HUES48 (cell line): ENCODE measurements at regions not wholly inside any gene's neighbourhood (a gene's known extent, or its start where the extent isn't known, plus 50 kb on each side); places are given as distances from the start of the nearest gene placed in this dataset.

Experiments used
- H3K27ac ChIP-seq: one replicate; pipeline ENCODE4 v1.7.0; 2013; ENCODE audit warnings: low read depth, low read length, inconsistent platforms
- H3K27me3 ChIP-seq: 2 replicates; pipeline ENCODE4 v1.6.1; 2013; ENCODE audit warnings: mild to moderate bottlenecking, low read length; ENCODE audit not compliant: control insufficient read depth, insufficient read depth
- H3K36me3 ChIP-seq: 2 replicates; pipeline ENCODE4 v1.6.1; 2013; ENCODE audit warnings: low read length; ENCODE audit not compliant: control insufficient read depth, insufficient read depth
- H3K4me1 ChIP-seq: 2 replicates; pipeline ENCODE4 v1.6.1; 2013; ENCODE audit warnings: mild to moderate bottlenecking, low read length; ENCODE audit not compliant: control insufficient read depth, insufficient read depth
- H3K4me3 ChIP-seq: 2 replicates; pipeline ENCODE4 v1.5.1; 2013; ENCODE audit warnings: mild to moderate bottlenecking, low read depth, low read length
- H3K9ac ChIP-seq: 2 replicates; pipeline ENCODE4 v1.6.1; 2013; ENCODE audit warnings: mild to moderate bottlenecking, low read depth, low read length, moderate library complexity
- H3K9me3 ChIP-seq: 2 replicates; pipeline ENCODE4 v1.6.1; 2013; ENCODE audit warnings: low read length; ENCODE audit not compliant: control insufficient read depth, insufficient read depth

GRCh38 chr5:174271316-174271715 lies 225.8 kb downstream of the NSG2 start:
- H3K9me3 ChIP-seq, result no peaks in the 10 kb centered on the region
- H3K27me3 ChIP-seq, result no peaks in the 10 kb centered on the region
- H3K4me3 ChIP-seq, result no peak overlapping the region
- no peaks in the 10 kb centered on the region for H3K36me3 ChIP-seq
- no peak overlapping the region for H3K9ac ChIP-seq
- no peak overlapping the region for H3K27ac ChIP-seq
- no peaks in the 10 kb centered on the region for H3K4me1 ChIP-seq

GRCh38 chr5:174272671-174273070 lies 227.2 kb downstream of the NSG2 start:
- Histone ChIP-seq H3K9ac (no peak overlapping the region), H3K4me1 (no peaks in the 10 kb centered on the region), H3K9me3 (no peaks in the 10 kb centered on the region), H3K27me3 (no peaks in the 10 kb centered on the region), H3K4me3 (no peak overlapping the region), H3K36me3 (no peaks in the 10 kb centered on the region), H3K27ac (no peak overlapping the region)

GRCh38 chr5:174273325-174273724 lies 227.8 kb downstream of the NSG2 start:
- H3K4me1 ChIP-seq, result no peaks in the 10 kb centered on the region
- no peaks in the 10 kb centered on the region for H3K9me3 ChIP-seq
- no peak overlapping the region for H3K27ac ChIP-seq
- no peak overlapping the region for H3K4me3 ChIP-seq
- H3K36me3 ChIP-seq, result no peaks in the 10 kb centered on the region
- H3K9ac ChIP-seq, result no peak overlapping the region
- H3K27me3 ChIP-seq, result no peaks in the 10 kb centered on the region

DNA sequence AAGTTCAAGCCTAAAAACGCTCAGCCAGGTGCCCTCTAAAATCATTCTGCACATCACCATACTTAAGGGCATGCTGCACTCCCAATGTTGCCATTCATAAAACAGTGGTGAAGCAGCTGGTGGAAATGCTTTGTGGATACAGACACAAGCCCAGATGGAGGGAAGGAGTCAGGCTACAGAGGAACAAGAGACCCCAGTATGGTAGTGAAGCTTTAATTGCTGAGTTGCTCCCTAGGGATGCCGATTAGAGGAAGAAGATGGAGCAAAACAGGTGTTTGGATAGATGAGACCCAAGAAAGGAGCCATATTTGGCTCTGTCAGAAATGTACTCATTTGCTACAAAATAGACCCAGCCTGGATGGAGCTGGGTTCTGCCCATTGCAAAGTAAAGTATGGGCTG lies 230.5 kb downstream of the NSG2 start:
- no peak overlapping the region for H3K9ac ChIP-seq
- H3K27me3 ChIP-seq, result no peaks in the 10 kb centered on the region
- no peak overlapping the region for H3K4me3 ChIP-seq
- no peaks in the 10 kb centered on the region for H3K4me1 ChIP-seq
- H3K27ac ChIP-seq, result no peak overlapping the region
- no peaks in the 10 kb centered on the region for H3K36me3 ChIP-seq
- no peaks in the 10 kb centered on the region for H3K9me3 ChIP-seq

- Histone ChIP-seq H3K4me1 (no peaks in the 10 kb centered on the region), H3K9me3 (no peaks in the 10 kb centered on the region), H3K27me3 (no peaks in the 10 kb centered on the region), H3K27ac (no peak overlapping the region), H3K9ac (no peak overlapping the region), H3K36me3 (no peaks in the 10 kb centered on the region), H3K4me3 (no peak overlapping the region)
Measured at GRCh38 chr5:174281089-174281760, 235.7 kb downstream of the NSG2 start.

- Histone ChIP-seq H3K4me1 (no peaks in the 10 kb centered on the region), H3K9ac (no peak overlapping the region), H3K36me3 (no peaks in the 10 kb centered on the region), H3K27ac (no peak overlapping the region), H3K9me3 (no peaks in the 10 kb centered on the region), H3K4me3 (no peak overlapping the region), H3K27me3 (no peaks in the 10 kb centered on the region)
Measured at GRCh38 chr5:174281855-174282254, 236.3 kb downstream of the NSG2 start.

GRCh38 chr5:174282391-174282790 lies 236.9 kb downstream of the NSG2 start:
- Histone ChIP-seq H3K27me3 (no peaks in the 10 kb centered on the region), H3K9me3 (no peaks in the 10 kb centered on the region), H3K4me1 (no peaks in the 10 kb centered on the region), H3K9ac (no peak overlapping the region), H3K27ac (no peak overlapping the region), H3K4me3 (no peak overlapping the region), H3K36me3 (no peaks in the 10 kb centered on the region)

DNA sequence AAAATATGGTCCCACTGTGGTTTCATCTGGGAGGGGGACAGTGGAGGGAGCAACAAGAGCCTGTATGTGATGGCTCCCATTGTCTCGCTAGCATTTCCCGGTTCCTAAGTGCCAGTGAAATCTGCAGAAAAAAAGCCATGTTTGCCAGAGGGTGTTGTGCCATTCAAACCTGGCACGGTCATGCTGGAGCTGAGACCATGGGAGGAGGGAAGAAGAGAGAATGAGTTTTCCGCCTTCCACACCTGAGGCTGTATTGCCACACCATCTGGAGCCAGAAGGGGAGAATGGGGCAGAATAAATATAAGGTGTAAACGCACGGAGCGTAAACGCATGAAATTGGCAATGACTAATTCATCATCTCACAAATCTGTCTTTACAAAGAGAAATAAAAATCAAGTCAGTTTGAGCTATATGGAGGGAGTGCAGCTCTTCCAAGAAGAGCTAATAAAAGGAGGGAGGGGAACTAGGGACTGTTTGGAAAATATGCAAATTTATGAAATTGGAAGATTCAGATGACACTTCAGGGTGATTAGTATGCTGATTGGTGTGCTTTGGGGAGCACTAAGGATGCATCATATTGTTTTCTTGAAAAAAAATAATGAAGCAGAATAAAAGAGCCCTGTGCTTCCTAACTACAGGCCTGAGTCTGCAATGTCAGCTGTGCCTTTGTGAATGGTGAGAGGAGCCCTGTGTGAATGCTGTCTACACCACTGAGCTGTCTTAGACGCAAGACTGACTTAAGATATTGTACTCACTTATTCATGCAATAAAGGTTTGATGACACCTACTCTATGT lies 237.9 kb downstream of the NSG2 start:
- no peak overlapping the region for H3K4me3 ChIP-seq
- no peaks in the 10 kb centered on the region for H3K9me3 ChIP-seq
- H3K4me1 ChIP-seq, result no peaks in the 10 kb centered on the region
- no peaks in the 10 kb centered on the region for H3K27me3 ChIP-seq
- H3K9ac ChIP-seq, result no peak overlapping the region
- no peak overlapping the region for H3K27ac ChIP-seq
- H3K36me3 ChIP-seq, result no peaks in the 10 kb centered on the region

DNA sequence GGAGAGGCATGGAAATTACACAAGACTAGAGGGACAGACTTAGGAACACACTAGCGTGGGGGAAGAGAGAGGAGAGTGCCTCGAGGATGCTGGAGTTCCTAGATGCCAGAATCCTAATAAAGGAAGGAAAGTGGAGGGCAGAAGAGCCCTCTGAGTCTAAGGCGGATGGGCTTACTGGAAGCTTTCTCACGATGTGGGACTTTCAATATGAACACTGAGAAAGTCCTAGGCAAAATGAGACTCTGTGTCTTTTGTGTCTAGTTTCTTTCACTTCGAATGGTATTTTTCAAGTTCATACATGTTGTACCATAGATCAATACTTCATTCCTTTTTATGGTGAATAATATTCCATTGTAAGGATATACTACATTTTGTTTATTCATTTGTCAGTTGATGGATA lies 239.4 kb downstream of the NSG2 start:
- Histone ChIP-seq H3K9ac (no peak overlapping the region), H3K4me3 (no peak overlapping the region), H3K36me3 (no peaks in the 10 kb centered on the region), H3K9me3 (no peaks in the 10 kb centered on the region), H3K27ac (no peak overlapping the region), H3K27me3 (no peaks in the 10 kb centered on the region), H3K4me1 (no peaks in the 10 kb centered on the region)

- H3K27me3 ChIP-seq, result no peaks in the 10 kb centered on the region
- H3K4me3 ChIP-seq, result no peak overlapping the region
- no peak overlapping the region for H3K9ac ChIP-seq
- no peaks in the 10 kb centered on the region for H3K9me3 ChIP-seq
- H3K36me3 ChIP-seq, result no peaks in the 10 kb centered on the region
- no peak overlapping the region for H3K27ac ChIP-seq
- no peaks in the 10 kb centered on the region for H3K4me1 ChIP-seq
Measured at GRCh38 chr5:174287761-174288160, 242.3 kb downstream of the NSG2 start.

GRCh38 chr5:174288439-174288838 lies 242.9 kb downstream of the NSG2 start:
- Histone ChIP-seq H3K36me3 (no peaks in the 10 kb centered on the region), H3K4me1 (no peaks in the 10 kb centered on the region), H3K4me3 (no peak overlapping the region), H3K27me3 (no peaks in the 10 kb centered on the region), H3K9ac (no peak overlapping the region), H3K9me3 (no peaks in the 10 kb centered on the region), H3K27ac (no peak overlapping the region)
